Activated B cell treated with CpG ODN at 0.5 μM for 24 hours (primary cell): ENCODE measurements at regions not wholly inside any gene's neighbourhood (a gene's known extent, or its start where the extent isn't known, plus 50 kb on each side); places are given as distances from the start of the nearest gene placed in this dataset.

Source experiments
- ATAC-seq: fragments of 200-7000 bp; cut with Tn5 transposase; one replicate; pipeline ENCODE4 v1.10.0; 2021; ENCODE audit warnings: low read depth, mild to moderate bottlenecking, moderate library complexity
- CTCF ChIA-PET: fragments of 350-600 bp; sonication (Branson Sonifier 250); formaldehyde crosslinking; loops from one replicate; lab custom pipeline; 2021; ENCODE audit warnings: antibody characterized with exemption; lab: Charles Lee
- POLR2A ChIA-PET: fragments of 350-600 bp; sonication (Branson Sonifier 250); formaldehyde crosslinking; loops from one replicate; lab custom pipeline; 2021; ENCODE audit warnings: antibody characterized with exemption; lab: Charles Lee
- DNase-seq: peaks from one replicate; pipeline ENCODE4 v3.0.0; 2022
- H3K27ac Mint-ChIP-seq: one replicate; pipeline ENCODE4 v1.8.0; 2020; ENCODE audit warnings: mixed read lengths
- H3K27me3 Mint-ChIP-seq: one replicate; pipeline ENCODE4 v1.8.0; 2021; ENCODE audit warnings: mixed read lengths
- H3K36me3 Mint-ChIP-seq: one replicate; pipeline ENCODE4 v1.8.0; 2021; ENCODE audit warnings: low read depth, mixed read lengths
- H3K4me1 Mint-ChIP-seq: one replicate; pipeline ENCODE4 v1.8.0; 2021; ENCODE audit warnings: mixed read lengths
- H3K4me3 Mint-ChIP-seq: one replicate; pipeline ENCODE4 v1.8.0; 2020; ENCODE audit warnings: mild to moderate bottlenecking, mixed read lengths
- H3K9me3 Mint-ChIP-seq: one replicate; pipeline ENCODE4 v1.8.0; 2020; ENCODE audit warnings: mixed read lengths
- CTCF ChIP-seq: fragments of 200-600 bp; IDR thresholded peaks from one replicate; pipeline ENCODE4 v1.8.0; 2022; ENCODE audit warnings: antibody characterized with exemption, mild to moderate bottlenecking
- intact Hi-C: fragments of 100-400 bp; cut with micrococcal nuclease; formaldehyde crosslinking; loops from one replicate; pipeline ENCODE4 v1.15.1; 2024

GRCh38 chr1:87398641-87399040, 70.0 kb downstream of the LMO4 start:
- POLR2A ChIA-PET: no interaction called here
- no peak for DNase-seq
- peaks cover 24% of the 10 kb centered on the region for H3K4me1 Mint-ChIP-seq
- CTCF ChIA-PET: no interaction called here
- no peak for ATAC-seq
- no peak overlapping the region for H3K4me3 Mint-ChIP-seq
- intact Hi-C loops: no loop called here
- H3K27me3 Mint-ChIP-seq: no peaks in the 10 kb centered on the region
- H3K36me3 Mint-ChIP-seq: no peaks in the 10 kb centered on the region
- H3K9me3 Mint-ChIP-seq: no peaks in the 10 kb centered on the region
- H3K27ac Mint-ChIP-seq: no peak overlapping the region
- TF ChIP-seq CTCF: no peak

GRCh38 chr1:87399264-87399663, 70.6 kb downstream of the LMO4 start:
- Mint-ChIP-seq H3K4me1 (peaks cover 18% of the 10 kb centered on the region), H3K27me3 (no peaks in the 10 kb centered on the region), H3K36me3 (no peaks in the 10 kb centered on the region), H3K4me3 (no peak overlapping the region), H3K27ac (no peak overlapping the region), H3K9me3 (no peaks in the 10 kb centered on the region)
- CTCF ChIA-PET: no interaction called here
- DNase-seq (no peak), ATAC-seq (no peak)
- no peak for TF ChIP-seq CTCF
- POLR2A ChIA-PET: no interaction called here
- intact Hi-C loops: no loop called here

- DNase-seq (no peak), ATAC-seq (no peak)
- CTCF ChIA-PET: no interaction called here
- Mint-ChIP-seq H3K4me3 (no peak overlapping the region), H3K4me1 (peaks cover 14% of the 10 kb centered on the region), H3K27ac (no peak overlapping the region), H3K9me3 (no peaks in the 10 kb centered on the region), H3K36me3 (no peaks in the 10 kb centered on the region), H3K27me3 (no peaks in the 10 kb centered on the region)
- POLR2A ChIA-PET: no interaction called here
- no peak for TF ChIP-seq CTCF
- intact Hi-C loops: no loop called here
Observed at GRCh38 chr1:87399701-87400100, 71.0 kb downstream of the LMO4 start.

GRCh38 chr1:87400813-87401212, 72.1 kb downstream of the LMO4 start:
- POLR2A ChIA-PET: interaction anchor here (0.6 kb wide), 1 partner anchor 69 kb away, joined by 3 read pairs; no protein-coding TSS in a partner anchor
- no peak for TF ChIP-seq CTCF
- DNase-seq: no peak
- Mint-ChIP-seq H3K36me3 (no peaks in the 10 kb centered on the region), H3K27ac (no peak overlapping the region), H3K4me3 (no peak overlapping the region), H3K4me1 (peaks cover 14% of the 10 kb centered on the region), H3K27me3 (no peaks in the 10 kb centered on the region), H3K9me3 (no peaks in the 10 kb centered on the region)
- ATAC-seq: no peak
- CTCF ChIA-PET: no interaction called here
- intact Hi-C loops: no loop called here

- no peak for ATAC-seq
- Mint-ChIP-seq H3K4me3 (no peak overlapping the region), H3K36me3 (no peaks in the 10 kb centered on the region), H3K27ac (no peak overlapping the region), H3K9me3 (no peaks in the 10 kb centered on the region), H3K27me3 (no peaks in the 10 kb centered on the region), H3K4me1 (peaks cover 14% of the 10 kb centered on the region)
- TF ChIP-seq CTCF: no peak
- intact Hi-C loops: no loop called here
- ChIA-PET CTCF (no interaction called here), POLR2A (no interaction called here)
- no peak for DNase-seq
Observed at GRCh38 chr1:87402241-87403002, 73.7 kb downstream of the LMO4 start.
